ENCODE measurements at regions not wholly inside any gene's neighbourhood (a gene's known extent, or its start where the extent isn't known, plus 50 kb on each side); places are given as distances from the start of the nearest gene placed in this dataset.

DNA sequence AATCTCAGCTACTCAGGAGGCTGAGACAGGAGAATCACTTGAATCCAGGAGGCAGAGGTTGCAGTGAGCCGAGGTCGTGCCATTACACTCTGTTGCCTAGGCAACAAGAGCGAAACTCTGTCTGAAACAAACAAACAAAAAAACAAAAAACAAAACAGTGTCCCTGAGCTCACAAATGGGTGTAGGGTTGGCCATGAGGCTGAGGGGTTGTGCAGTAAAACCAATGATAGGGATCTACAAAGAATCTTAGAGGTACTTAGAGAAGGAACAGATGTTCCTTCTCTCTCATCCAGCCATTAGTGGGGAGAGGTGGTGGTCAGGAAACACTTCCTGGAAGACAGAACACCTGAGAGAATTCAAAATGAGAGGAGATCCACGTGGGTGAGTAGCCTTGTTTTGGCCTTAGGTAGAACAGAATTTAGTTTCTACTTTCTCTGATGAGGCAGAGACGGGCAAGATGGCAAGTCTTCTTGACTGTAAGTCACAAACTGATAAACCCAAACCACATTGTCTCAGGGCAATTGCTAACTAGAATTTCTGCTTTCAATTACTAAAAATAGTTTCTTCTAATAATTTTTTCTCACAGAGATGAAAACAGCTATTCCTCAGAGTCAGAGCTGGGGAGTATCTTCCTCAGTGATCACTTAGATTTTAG, 61.5 kb upstream of the PPM1B start:
- TF ChIP-seq EZH2phosphoT487 (IDR thresholded peaks at IDR 0.05; ENCODE audit: insufficient read depth, low read depth), result no peak
- no peak for TF ChIP-seq EZH2 (IDR thresholded peaks at IDR 0.05; ENCODE audit: insufficient read depth, poor library complexity, severe bottlenecking)
